ENCODE measurements at regions not wholly inside any gene's neighbourhood (a gene's known extent, or its start where the extent isn't known, plus 50 kb on each side); places are given as distances from the start of the nearest gene placed in this dataset.
"Not testable (repeated sequence)": the region's sequence is repeated elsewhere in the genome, so short reads cannot be mapped to it uniquely, and the experiment has no call there.

DNA sequence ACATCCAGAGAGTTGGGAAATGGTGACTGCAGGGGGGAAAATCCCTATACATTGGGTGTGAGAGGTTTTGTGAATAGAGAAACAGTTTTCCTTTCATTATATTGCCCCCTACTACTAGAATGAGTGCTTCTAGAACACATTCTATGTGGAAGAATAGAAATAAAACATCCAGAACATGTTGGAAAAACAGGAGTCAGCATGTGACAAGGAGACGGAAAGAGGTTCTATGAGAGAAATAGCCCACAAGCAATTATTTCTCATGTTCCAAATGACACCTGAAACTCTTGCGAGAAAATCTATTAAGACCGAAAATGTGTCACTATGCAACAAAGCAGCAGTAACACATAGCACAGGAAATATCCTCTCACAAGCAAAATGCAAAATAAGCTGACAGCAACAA, 202.7 kb upstream of the SPOPL start:
- no peak for DNase-seq (ENCODE audit: low read depth in 4 of 4, low spot score in 3 of 4)

DNA sequence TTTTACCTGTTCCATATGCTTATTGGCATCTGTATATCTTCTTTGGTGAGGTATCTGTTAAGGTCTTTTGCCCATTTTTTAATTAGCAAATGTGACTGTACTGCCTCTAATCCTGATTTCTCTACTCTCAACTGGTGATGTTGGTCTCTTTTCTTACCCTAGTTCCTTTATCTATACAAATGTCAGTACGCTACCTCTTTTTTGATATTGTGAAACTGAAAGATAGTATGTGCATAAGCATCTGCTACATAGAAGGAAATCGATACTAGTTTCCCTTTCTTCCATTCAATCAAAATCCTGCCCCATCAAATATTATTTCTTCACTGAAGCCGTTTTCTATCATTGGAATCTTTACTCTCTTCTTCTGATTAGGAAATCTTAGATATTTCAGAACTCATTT, 194.9 kb upstream of the SPOPL start:
- DNase-seq (ENCODE audit: low read depth in 4 of 4, low spot score in 3 of 4): no peak

DNA sequence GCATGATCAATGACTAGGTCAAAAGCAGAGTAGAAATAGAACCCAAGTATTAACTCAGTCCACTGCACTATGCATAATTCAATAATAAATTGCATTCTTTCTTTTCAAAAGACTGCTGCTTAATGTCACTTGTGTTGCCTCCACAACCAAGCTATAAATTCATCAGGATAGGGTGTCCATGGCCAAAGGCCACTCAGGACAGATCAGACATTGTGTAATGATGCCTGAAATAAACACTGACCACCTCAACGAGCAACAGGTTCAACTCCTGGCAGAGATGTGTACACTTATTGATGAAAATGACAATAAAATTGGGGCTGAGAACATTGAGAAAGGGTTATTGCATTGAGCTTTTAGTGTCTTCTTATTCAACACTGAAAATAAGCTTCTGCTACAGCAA, 194.5 kb upstream of the SPOPL start:
- DNase-seq (ENCODE audit: low read depth in 4 of 4, low spot score in 3 of 4): no peak

DNA sequence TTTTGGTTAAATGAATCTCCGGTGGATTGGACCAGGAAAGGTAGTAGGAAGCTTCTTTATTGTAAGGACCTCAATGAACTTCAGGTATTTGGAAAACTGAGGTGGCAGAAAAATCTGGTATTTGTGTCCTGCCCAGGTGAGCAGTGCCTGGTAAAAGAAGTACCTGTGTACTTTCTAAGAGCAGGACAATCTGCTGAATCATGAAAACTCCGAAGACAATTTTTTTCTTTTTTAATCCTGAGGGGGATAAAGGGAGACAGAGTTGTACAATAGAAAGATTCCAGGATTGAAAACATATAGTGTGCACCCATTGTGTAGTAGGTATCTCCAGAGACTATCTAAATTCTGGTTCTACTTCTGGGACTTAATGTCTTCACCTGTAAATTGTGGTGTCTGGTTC, 191.8 kb upstream of the SPOPL start:
- no peak for DNase-seq (ENCODE audit: low read depth in 4 of 4, low spot score in 3 of 4)

DNA sequence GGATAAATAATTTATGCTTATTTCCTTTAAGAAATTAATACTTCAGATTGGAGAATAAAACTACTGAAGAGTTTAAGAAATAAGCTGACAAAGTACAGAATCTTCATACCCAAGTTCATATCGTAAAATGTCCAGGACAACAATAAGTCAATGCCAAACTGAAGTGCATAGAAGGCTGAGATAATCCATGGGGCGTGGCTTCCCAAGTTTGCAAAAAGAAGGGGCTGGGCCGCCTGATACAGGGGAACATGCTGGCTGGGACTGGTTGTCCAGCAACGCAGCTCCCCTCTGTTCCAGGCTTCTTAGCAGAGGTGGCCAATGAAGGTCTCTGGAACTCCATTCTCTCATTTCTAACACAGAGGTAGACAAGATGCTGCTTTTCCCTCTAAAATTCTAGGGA, 189.5 kb upstream of the SPOPL start:
- no peak for DNase-seq (ENCODE audit: low read depth in 4 of 4, low spot score in 3 of 4)

DNA sequence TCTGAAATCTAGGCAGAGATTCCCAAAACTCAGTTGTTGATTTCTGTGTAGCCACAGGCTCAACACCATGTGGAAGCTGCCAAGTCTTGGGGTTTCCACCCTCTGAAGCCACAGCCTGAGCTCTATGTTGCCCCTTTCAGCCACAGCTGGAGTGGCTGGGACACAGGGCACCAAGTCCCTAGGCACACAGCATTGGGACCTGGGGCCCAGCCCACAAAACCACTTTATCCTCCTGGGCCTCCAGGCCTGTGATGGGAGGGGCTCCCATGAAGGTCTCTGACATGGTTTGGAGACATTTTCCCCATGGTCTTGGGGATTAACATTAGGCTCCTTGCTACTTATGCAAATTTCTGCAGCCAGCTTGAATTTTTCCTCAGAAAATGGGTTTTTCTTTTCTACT, 186.0 kb upstream of the SPOPL start:
- DNase-seq (ENCODE audit: low read depth in 4 of 4, low spot score in 3 of 4): not testable (repeated sequence)

DNA sequence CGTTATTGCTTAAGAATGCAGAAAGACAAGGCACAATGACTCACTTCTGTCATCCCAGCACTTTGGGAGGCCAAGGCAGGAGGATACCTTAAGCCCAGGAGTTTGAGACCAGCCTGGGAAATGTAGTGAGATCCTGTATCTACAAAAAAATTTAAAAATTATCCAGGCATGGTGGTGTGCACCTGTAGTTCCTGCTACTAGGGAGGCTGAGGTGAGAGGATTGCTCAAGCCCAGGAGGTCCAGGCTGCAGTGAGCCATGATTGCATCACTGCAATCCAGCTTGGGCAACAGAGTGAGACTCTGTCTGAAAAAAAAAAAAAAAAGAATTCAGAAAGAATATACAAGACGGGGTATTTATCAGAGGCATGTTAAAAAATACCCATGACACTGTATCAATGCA, 182.0 kb upstream of the SPOPL start:
- DNase-seq (ENCODE audit: low read depth in 4 of 4, low spot score in 3 of 4): no peak

DNA sequence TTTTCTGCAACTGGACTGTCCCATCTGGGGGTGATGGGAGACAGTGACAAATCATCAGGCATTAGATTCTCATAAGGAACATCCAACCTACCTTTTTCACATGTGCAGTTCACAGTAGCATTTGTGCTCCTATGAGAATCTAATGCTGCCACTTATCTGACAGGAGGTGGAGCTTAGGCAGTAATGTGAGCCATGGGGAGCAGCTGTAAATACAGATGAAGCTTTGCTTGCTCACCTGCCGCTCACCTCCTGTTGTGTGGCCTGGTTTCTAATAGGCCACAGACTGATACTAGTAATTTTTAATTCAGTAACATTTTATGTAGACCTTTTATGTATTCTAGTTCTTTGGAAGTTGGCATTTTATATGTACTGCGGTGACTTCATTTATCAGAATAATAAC, 180.1 kb upstream of the SPOPL start:
- no peak for DNase-seq (ENCODE audit: low read depth in 4 of 4, low spot score in 3 of 4)

DNA sequence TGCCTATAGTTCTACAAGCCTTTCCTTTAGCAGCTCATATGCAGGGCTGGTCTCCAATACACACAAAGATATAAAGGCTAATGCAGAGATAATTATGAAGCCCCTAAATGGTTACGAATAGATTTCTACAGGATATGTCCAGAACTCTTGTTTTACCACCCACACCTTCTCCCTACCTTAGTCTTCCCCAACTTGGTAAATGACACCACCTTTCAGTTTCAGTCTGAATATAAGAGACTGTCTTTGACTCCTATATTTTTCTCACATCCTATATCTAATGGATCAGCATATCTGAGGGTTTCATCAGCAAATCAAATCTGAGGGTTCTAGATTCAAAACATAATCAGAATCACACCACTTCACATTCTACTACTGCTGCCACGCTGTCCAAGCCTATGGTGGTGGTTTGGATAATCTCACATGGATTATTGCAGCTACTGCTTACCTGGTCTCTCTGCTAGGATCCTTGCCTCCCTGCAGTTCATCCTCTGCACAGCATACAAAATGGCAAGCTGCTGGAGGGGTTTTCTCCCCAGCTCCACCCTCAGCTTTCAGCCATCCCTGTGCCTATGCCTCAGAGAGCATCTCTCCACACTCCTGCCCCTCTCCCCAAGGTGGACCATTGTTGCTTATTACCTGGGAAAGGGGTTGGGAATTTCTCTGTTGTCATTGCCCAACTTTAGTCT, 178.0 kb upstream of the SPOPL start:
- DNase-seq (ENCODE audit: low read depth in 4 of 4, low spot score in 3 of 4): no peak

DNA sequence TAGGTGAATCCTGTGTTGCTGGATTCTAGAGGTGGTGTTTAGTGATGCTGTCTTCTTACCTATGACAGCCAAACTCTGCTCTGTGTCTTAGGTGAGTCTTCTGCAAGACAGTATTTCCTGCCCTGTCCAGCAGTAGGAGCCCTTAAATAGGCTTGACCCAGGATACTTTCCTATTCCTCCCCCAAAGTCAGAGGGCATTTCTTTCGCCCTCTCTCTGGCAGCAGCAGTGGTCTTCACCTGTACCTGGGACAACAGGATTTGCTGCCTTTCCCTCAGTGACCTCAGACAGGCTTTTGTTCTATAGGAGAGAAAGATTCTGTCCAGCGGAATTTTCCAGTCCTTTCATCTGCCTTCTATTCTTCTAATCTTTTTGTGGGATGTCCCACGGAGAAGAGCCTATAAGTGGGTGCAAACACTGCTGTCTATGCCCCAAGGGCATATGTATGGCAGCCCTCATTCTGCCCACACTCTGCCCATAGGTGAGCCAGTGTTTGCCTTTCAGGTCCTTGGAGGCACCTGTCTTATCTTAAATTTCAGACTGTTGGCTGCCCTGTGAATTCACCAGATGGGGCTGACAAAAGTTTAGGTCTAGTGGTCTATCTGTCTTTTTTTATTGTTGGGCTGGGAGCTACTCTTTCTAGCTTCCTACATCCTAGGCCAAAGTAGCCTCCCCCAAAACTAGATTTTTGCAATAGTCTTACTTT, 177.3 kb upstream of the SPOPL start:
- no peak for DNase-seq (ENCODE audit: low read depth in 4 of 4, low spot score in 3 of 4)

DNA sequence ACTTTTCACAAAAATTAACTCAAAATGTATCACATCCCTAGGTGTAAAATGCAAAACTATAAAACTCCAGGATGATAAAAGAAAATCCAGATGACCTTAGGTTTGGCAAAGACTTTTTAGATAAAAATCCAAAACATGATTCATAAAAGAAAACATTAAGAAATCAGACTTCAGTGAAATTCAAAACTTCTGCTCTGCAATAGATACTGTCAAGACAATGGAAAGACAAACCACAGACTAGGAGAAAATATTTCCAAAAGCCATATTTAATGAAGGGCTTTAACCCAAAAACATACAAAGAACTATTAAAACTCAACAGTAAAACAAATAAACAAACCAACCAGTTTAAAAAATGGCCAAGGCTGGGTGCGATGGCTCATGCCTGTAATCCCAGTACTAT, 173.6 kb upstream of the SPOPL start:
- DNase-seq (ENCODE audit: low read depth in 4 of 4, low spot score in 3 of 4): no peak

DNA sequence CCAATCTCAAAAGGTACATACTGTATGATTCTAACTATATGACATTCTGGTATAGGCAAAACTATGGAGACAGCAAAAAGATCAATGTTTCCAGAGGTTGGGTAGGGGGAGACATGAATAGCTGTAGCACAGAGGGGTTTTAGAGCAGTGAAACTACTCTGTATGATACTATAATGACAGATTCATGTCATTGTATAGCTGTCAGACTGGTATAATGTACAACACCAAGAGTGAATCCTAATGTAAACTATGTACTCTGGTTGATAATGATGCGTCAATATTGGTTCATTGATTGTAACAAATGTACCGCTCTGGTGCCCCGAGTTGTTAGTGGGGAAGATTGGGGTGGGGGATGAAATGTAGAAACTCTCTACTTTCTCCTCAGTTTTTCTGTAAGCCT, 172.4 kb upstream of the SPOPL start:
- DNase-seq (ENCODE audit: low read depth in 4 of 4, low spot score in 3 of 4): no peak

DNA sequence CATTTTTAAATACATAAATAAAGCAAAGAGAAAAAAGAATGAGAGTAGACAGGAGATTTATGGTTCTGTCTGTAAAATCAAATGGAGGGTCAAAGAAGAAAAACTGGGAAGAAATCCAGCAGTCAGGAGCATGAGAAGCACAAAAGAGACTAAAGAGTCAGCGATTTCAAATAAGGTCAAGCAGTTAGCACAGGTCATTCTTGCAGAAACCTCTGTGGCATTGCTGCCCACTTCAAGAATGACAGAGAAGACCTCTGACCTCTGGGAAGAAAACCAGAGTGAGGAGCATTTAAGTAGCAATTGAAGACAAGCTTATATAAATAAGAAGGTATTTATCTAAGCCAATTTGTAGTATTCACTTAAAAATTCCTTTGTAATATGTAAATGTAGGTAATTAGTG, 172.0 kb upstream of the SPOPL start:
- no peak for DNase-seq (ENCODE audit: low read depth in 4 of 4, low spot score in 3 of 4)

DNA sequence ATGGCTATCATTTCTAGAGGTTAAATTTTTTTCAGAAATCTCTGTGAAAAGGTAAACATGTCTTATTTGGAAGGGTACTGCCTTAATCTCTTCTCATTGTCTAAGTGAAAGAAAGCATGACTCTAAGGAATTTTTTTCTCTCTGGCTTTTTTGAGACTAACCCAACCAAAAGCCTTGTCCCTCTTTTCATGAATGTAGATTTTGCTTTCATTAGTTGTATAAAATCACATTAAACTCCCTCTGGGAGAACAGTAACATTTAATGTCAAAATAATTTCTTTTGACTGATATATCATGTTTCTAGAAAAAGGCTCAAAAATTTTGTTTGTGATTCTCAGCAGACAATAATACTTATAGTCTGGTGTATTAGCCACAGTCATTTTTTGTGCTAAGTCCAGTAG, 168.4 kb upstream of the SPOPL start:
- no peak for DNase-seq (ENCODE audit: low read depth in 4 of 4, low spot score in 3 of 4)

DNA sequence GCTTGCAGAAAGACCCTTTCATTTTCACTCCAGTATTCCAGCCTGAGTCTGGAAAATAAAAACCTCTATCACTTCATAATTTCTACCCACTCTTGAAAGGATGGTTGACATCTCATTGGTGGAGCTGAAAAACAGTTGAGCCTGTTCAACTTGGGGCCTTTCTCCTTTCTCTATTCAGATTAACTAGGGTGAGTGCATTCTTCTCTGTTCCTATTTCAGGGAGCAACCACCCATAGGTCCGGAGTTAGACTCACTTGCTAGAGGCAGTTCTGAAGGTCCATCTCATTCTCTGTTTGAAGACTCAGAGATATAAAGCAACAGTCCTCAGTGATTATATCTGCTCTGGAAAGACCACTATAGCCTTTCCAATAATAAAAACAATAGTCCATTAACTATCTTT, 167.9 kb upstream of the SPOPL start:
- no peak for DNase-seq (ENCODE audit: low read depth in 4 of 4, low spot score in 3 of 4)

DNA sequence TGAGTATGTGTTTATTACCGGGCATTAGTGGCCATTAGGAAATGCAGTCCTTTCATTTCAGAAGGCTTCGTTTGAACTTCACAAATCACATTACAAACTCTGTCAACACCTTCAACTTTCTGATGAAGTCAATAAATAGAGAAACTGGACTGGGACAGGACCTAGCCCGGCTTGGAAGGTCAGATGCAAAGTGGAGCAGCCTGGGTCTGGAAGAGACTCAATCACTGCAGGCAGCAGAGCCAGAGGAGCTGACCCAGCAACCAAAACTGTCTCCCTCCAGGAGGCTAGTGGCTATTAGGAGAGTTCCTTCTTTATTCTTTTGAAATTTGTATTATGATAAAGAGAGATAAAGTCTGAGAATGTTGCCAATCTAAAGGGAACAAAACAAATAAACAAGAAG, 167.2 kb upstream of the SPOPL start:
- DNase-seq (ENCODE audit: low read depth in 4 of 4, low spot score in 3 of 4): no peak

DNA sequence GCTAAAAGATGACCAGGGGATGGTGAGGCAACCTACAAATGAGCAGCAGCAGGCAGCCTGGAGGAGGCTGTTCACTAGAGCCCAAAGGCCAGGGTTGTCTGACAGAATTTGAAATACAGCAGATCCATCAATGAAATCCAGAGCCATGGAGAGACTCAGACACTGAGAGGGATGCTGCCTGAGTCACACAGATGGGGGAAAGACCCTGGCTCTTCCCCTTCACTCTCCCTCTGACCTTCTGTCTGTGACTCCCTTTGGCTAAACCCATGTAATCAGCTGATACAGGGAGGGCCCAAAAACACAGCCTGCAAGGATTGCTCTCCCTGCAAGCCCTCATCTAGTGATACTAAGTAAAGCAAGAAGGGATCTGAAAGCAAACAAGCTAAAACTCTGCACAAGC, 166.5 kb upstream of the SPOPL start:
- DNase-seq (ENCODE audit: low read depth in 4 of 4, low spot score in 3 of 4): no peak

DNA sequence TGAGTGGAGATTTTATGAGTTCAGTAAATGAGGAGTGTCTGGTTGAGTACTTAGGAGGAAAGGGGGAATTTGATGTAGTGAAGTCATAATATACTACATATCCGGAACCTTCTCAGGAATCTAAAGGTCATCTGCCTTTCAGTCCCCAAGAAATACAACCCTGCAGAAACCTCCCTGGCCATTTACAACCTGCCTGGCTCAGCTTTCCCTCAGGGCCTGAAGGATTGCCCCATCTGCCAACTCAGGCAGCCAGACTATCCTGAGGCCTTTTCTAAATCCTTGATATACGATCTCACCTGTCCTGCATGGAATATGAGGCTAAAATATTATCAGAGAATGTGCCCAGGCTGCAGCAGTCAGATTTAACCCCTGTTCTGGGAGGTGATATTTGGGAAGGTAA, 165.4 kb upstream of the SPOPL start:
- DNase-seq (ENCODE audit: low read depth in 4 of 4, low spot score in 3 of 4): no peak

DNA sequence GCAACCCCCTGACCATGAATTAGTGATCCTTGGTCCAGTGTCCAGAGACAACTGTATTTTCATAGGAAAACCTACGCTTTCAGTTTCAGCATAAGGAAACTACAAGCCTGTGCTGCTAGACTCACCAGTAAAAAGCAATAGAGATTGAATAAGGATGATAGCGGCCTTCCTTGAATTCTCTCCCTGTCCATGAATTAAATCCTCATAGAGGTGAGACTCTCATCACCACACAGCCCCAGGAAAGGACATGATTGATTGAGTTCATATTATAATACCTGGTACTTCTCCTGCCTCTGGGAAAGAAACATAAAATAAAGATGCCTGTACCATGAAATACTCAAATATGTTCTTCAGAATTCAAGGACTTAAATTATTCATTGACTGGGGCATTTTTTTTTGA, 146.3 kb upstream of the SPOPL start:
- DNase-seq (ENCODE audit: low read depth in 4 of 4, low spot score in 3 of 4): no peak

DNA sequence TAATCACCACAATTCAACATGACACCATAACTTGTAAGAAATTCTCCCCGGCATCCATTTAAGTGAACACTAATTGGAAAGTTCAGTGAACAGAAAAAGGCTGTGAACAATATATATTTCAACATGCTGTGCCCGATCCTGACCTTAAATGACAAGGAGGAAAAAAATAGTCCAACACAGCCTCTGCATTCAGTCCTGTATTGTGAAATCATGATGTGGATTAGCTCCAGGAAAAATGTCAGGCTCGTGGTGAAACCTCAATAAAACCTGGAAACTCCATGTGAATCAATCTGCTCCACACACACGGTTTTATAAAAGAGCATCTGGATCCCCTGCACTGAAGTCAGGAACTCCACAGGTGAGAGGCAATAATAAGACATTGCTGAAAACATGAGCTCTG, 145.4 kb upstream of the SPOPL start:
- DNase-seq (ENCODE audit: low read depth in 4 of 4, low spot score in 3 of 4): no peak

DNA sequence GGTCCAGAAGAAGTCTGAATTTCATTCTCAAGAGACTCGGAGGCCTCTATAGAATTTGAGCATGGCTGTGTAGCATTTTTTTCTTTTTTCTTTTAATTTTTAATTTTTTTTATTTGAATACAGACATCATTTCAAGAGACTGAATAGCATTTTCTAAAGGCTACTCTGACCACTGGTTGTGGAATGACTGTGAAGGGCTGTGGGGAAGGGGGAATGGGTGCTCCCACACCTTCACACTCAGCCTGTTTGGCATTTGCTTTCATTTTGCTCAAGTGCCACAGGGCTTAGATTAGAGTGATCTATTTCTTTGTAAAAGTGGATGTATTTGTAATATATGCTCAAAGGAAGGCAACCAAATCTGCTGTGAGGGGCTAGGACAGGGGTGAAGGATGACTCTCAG, 142.0 kb upstream of the SPOPL start:
- no peak for DNase-seq (ENCODE audit: low read depth in 4 of 4, low spot score in 3 of 4)

DNA sequence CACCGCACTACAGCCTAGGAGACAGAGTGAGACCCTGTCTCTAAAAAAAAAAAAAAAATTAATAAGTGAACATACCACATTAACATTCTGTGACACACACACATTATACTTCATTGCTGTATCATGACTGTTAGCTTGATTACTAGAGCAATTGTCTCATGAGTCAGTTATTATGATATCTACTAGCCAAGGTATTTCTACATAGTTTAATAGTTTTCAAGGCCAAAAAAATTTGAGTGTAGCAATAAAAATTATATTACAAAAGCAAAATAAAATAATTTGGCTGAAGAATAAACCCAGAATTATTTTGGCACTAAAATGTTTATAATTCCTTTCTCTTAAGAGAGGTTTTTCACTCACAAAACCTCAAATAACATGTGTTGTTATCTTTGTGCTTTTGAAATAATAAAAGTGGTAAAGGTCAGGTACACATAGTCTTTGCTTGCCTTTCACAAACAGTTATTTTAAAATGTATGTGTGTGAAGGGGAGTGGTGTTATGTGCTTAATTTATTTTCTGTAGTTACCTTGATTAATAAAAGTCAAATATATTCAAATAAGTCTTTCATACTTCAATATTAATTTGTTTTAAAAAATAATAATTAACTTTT, 136.9 kb upstream of the SPOPL start:
- DNase-seq (ENCODE audit: low read depth in 4 of 4, low spot score in 3 of 4): no peak
